K562 (cell line): ENCODE measurements at regions not wholly inside any gene's neighbourhood (a gene's known extent, or its start where the extent isn't known, plus 50 kb on each side); places are given as distances from the start of the nearest gene placed in this dataset.

Experiments
- ATAC-seq: fragments of 200-7000 bp; cut with Tn5 transposase; 3 replicates; pipeline ENCODE4 v1.9.1; 2020; ENCODE audit warnings: moderate library complexity
- BruUV-seq: library from RNA; stranded (reverse); fragments of 400-500 nt; replicated peaks from 2 replicates; lab custom pipeline; 2021; lab: Mats Ljungman, UMichigan
- CTCF ChIA-PET: fragments of 300-600 bp; formaldehyde crosslinking; extraction: SDS; loops from one replicate; lab custom pipeline; 2021; ENCODE audit warnings: low intra/inter-chr PET ratio; lab: Yijun Ruan, JAX
- POLR2A ChIA-PET: fragments of 300-600, 350-650 bp; sonication (Branson Sonifier 250); formaldehyde crosslinking; extraction: SDS; loops from one replicate; lab custom pipeline; 2021; ENCODE audit warnings: antibody characterized with exemption, inconsistent platforms; lab: Yijun Ruan, JAX
- DNase-seq, 4 experiments: peaks; one replicate each; pipeline versions ENCODE4 v3.0.0 to v3.0.0-alpha.2; 2011 to 2018; ENCODE audit warnings: low spot score in 3 of 4, mixed read lengths in 3 of 4; ENCODE audit errors: extremely low read depth in 1 of 4
- FAIRE-seq: peaks from 2 replicates; lab custom pipeline; 2011; peaks lifted over from hg19 to GRCh38; lab: Jason Lieb, UNC
- H2AFZ ChIP-seq: 2 replicates; pipeline ENCODE4 v1.6.0; 2011; ENCODE audit warnings: low read depth, low read length, control low read depth, inconsistent platforms
- H3K27ac ChIP-seq: fragments of 200-600 bp; 3 replicates; pipeline ENCODE4 v1.8.0; 2011; ENCODE audit warnings: low read depth, mild to moderate bottlenecking, control low read depth, inconsistent platforms, low read length, moderate library complexity, mixed read lengths; ENCODE audit errors: extremely low read depth
- H3K27me3 ChIP-seq, 2 experiments: fragments of 300-600 bp in 1 of 2; 2 replicates in 1 of 2; 3 replicates in 1 of 2; pipeline versions ENCODE4 v1.6.0 to v1.8.0; 2011; ENCODE audit warnings: inconsistent platforms in 2 of 2, low read length in 2 of 2, mild to moderate bottlenecking in 1 of 2, mixed read lengths in 1 of 2, moderate library complexity in 1 of 2; ENCODE audit not compliant: control insufficient read depth in 2 of 2, insufficient read depth in 2 of 2
- H3K36me3 ChIP-seq: fragments of 300-600 bp; 3 replicates; pipeline ENCODE4 v1.8.0; 2011; ENCODE audit warnings: mild to moderate bottlenecking, low read length, inconsistent platforms; ENCODE audit not compliant: control insufficient read depth, insufficient read depth
- H3K4me1 ChIP-seq, 2 experiments: fragments of 200-600 bp in 1 of 2; replicated peaks in 1 of 2; 2 replicates in 1 of 2; 3 replicates in 1 of 2; pipeline versions ENCODE4 v1.5.1 to v1.8.0; 2011; ENCODE audit warnings: inconsistent platforms in 2 of 2, low read length in 2 of 2, mild to moderate bottlenecking in 1 of 2, mixed read lengths in 1 of 2, moderate library complexity in 1 of 2; ENCODE audit not compliant: control insufficient read depth in 2 of 2, insufficient read depth in 2 of 2
- H3K4me2 ChIP-seq: 2 replicates; pipeline ENCODE4 v1.6.1; 2011; ENCODE audit warnings: low read length, control low read depth, inconsistent platforms, mixed read lengths; ENCODE audit not compliant: insufficient read depth
- H3K4me3 ChIP-seq: fragments of 200-600 bp; sonication (generic), shearing (Covaris generic); 2 replicates; pipeline ENCODE4 v1.5.1; 2016; ENCODE audit warnings: control low read depth, inconsistent platforms
- H3K79me2 ChIP-seq: fragments of 200-600 bp; 3 replicates; pipeline ENCODE4 v1.8.0; 2011; ENCODE audit warnings: low read length, inconsistent platforms; ENCODE audit not compliant: control insufficient read depth, insufficient read depth
- H3K9ac ChIP-seq, 2 experiments: 2 replicates each; pipeline versions ENCODE4 v1.6.0 to v1.6.1; 2011; ENCODE audit warnings: low read depth in 2 of 2, low read length in 2 of 2, control low read depth in 1 of 2, inconsistent platforms in 1 of 2, mild to moderate bottlenecking in 1 of 2, mixed read lengths in 1 of 2; ENCODE audit not compliant: insufficient read depth in 1 of 2
- H3K9me1 ChIP-seq: one replicate; pipeline ENCODE4 v1.6.0; 2011; ENCODE audit warnings: inconsistent platforms, mild to moderate bottlenecking, low read length, moderate library complexity; ENCODE audit not compliant: control insufficient read depth, insufficient read depth
- H3K9me3 ChIP-seq: replicated peaks from 2 replicates; pipeline ENCODE4 v1.5.1; 2011; ENCODE audit warnings: low read depth, low read length, inconsistent platforms; ENCODE audit not compliant: control insufficient read depth, insufficient read depth
- H4K20me1 ChIP-seq: replicated peaks from 2 replicates; pipeline ENCODE4 v1.6.1; 2011; ENCODE audit warnings: low read length, inconsistent platforms, mixed read lengths; ENCODE audit not compliant: control insufficient read depth, insufficient read depth
- FIP1L1 ChIP-seq: fragments of 200-400 bp; formaldehyde crosslinking; IDR thresholded peaks from 2 replicates; pipeline ENCODE4 v1.6.1; 2018; ENCODE audit warnings: mild to moderate bottlenecking, low read depth, low read length; ENCODE audit not compliant: poor library complexity, severe bottlenecking
- FOXK2 ChIP-seq, 2 experiments: fragments of 450-650 bp; IDR thresholded peaks in 1 of 2; conservative IDR thresholded peaks in 1 of 2; 2 replicates each; pipeline ENCODE4 v1.6.1; 2016; ENCODE audit warnings: low read depth in 2 of 2, mild to moderate bottlenecking in 1 of 2
- GATA2 ChIP-seq: sonication (generic); formaldehyde crosslinking; IDR thresholded peaks from 2 replicates; pipeline ENCODE4 v1.4.0; 2020; ENCODE audit warnings: mild to moderate bottlenecking, missing genetic modification reagents
- MECOM ChIP-seq: fragments of 250-450 bp; sonication (Bioruptor Pico); IDR thresholded peaks from 2 replicates; pipeline ENCODE4 v1.8.0; 2022; ENCODE audit warnings: inconsistent platforms
- NFYB ChIP-seq: IDR thresholded peaks from 2 replicates; pipeline ENCODE4 v1.6.1; 2011; ENCODE audit warnings: mild to moderate bottlenecking, moderate library complexity; ENCODE audit not compliant: insufficient read length; ENCODE audit errors: extremely low read depth
- NRF1 ChIP-seq, 2 experiments: fragments of 450-650 bp; IDR thresholded peaks in 1 of 2; conservative IDR thresholded peaks in 1 of 2; 2 replicates each; pipeline ENCODE4 v1.6.1; 2014; ENCODE audit warnings: mild to moderate bottlenecking in 2 of 2
- POLR2AphosphoS2 ChIP-seq: IDR thresholded peaks from 2 replicates; pipeline ENCODE4 v1.6.1; 2012; ENCODE audit warnings: low read length, improper control_type of control experiment
- POLR2AphosphoS5 ChIP-seq: IDR thresholded peaks from 2 replicates; pipeline ENCODE4 v1.6.1; 2011; ENCODE audit warnings: mild to moderate bottlenecking, low read depth, low read length, moderate library complexity; ENCODE audit not compliant: control insufficient read depth, insufficient read depth
- THRAP3 ChIP-seq: fragments of 450-650 bp; IDR thresholded peaks from 2 replicates; pipeline ENCODE4 v1.6.1; 2016; ENCODE audit warnings: mild to moderate bottlenecking, inconsistent platforms, borderline replicate concordance
- ZNF324 ChIP-seq: fragments of 250-450 bp; sonication (Bioruptor Pico); IDR thresholded peaks from 2 replicates; pipeline ENCODE4 v1.4.0; 2020; ENCODE audit warnings: mild to moderate bottlenecking
- ZNF589 ChIP-seq: fragments of 200-800 bp; sonication (Bioruptor generic); IDR thresholded peaks from 2 replicates; pipeline ENCODE4 v1.6.1; 2016; ENCODE audit warnings: low read depth, missing genetic modification characterization, missing compliant biosample characterization
- WGBS: fragments of 100-300 bp; shearing (Covaris generic); methylation state at CpG from one replicate; pipeline ENCODE4 v1.1.6; 2016; ENCODE audit warnings: low coverage, mixed read lengths; ENCODE audit not compliant: insufficient coverage; ENCODE audit errors: missing lambda C conversion rate; 5-methylcytosine and 5-hydroxymethylcytosine counted together
- in situ Hi-C: fragments of 300-500 bp; cut with MboI; formaldehyde crosslinking; loops from 4 replicates; pipeline ENCODE4 v1.15.0; 2018; ENCODE audit warnings: inconsistent platforms, mixed read lengths
- intact Hi-C: fragments of 100-400 bp; cut with micrococcal nuclease; formaldehyde crosslinking; loops from 2 replicates; pipeline ENCODE4 v1.14.2; 2022
- TF ChIP-seq, protein P1 (sequence below): fragments of 450-650 bp; formaldehyde crosslinking; IDR thresholded peaks from 2 replicates; pipeline ENCODE4 v1.4.0; 2022; ENCODE audit warnings: missing genetic modification characterization
- TF ChIP-seq, protein P2 (sequence below): fragments of 200-800 bp; sonication (Bioruptor generic); IDR thresholded peaks from 2 replicates; pipeline ENCODE4 v1.6.1; 2017; ENCODE audit warnings: missing genetic modification characterization, missing compliant biosample characterization
- TF ChIP-seq, protein P3 (sequence below): fragments of 450-650 bp; IDR thresholded peaks from 2 replicates; pipeline ENCODE4 v1.6.1; 2016; ENCODE audit warnings: low read depth, mild to moderate bottlenecking, moderate library complexity
- TF ChIP-seq, protein P4 (sequence below): fragments of 250-450 bp; sonication (Bioruptor Pico); IDR thresholded peaks from 2 replicates; pipeline ENCODE4 v1.4.0; 2020

DNA sequence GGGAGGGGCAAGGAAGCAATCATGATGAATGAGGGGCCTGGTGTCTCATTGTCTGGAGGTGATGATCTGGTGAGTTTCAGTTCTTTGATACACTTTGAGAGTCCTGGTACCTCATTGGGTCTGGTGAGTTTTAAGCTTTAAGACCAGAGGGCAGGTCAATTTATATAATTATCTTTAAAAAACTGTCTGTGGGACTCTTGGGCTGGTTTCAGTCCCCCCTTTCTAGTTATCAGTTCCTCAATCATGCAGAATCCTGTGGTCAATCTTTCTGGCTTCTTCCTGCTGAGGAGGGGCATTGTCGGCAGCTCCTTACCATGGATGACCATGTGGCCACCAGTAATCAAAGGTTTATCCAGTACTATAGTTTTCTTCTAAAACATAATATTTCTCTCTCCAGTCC lies 789.1 kb downstream of the PCDH18 start:
- in situ Hi-C loops (no loop called here), intact Hi-C loops (no loop called here)
- 7% methylated on average over 1 of the region's 1 CpG for WGBS
- H3K36me3 ChIP-seq: no peaks in the 10 kb centered on the region
- no peaks in the 10 kb centered on the region for H3K9me3 ChIP-seq
- BruUV-seq: no TSS peak
- CTCF ChIA-PET: no interaction called here
- H4K20me1 ChIP-seq: no peaks in the 10 kb centered on the region
- H3K9me1 ChIP-seq: no peaks in the 10 kb centered on the region
- no peak for DNase-seq
- H3K27me3 ChIP-seq: no peaks in the 10 kb centered on the region
- H3K27ac ChIP-seq: no peak overlapping the region
- H3K9ac ChIP-seq: no peak overlapping the region
- H3K4me1 ChIP-seq: no peaks in the 10 kb centered on the region
- FAIRE-seq: no peak
- ATAC-seq: no peak
- TF ChIP-seq THRAP3: no peak
- TF ChIP-seq FIP1L1: no peak
- no peak for TF ChIP-seq POLR2AphosphoS2
- TF ChIP-seq, protein P1, sequence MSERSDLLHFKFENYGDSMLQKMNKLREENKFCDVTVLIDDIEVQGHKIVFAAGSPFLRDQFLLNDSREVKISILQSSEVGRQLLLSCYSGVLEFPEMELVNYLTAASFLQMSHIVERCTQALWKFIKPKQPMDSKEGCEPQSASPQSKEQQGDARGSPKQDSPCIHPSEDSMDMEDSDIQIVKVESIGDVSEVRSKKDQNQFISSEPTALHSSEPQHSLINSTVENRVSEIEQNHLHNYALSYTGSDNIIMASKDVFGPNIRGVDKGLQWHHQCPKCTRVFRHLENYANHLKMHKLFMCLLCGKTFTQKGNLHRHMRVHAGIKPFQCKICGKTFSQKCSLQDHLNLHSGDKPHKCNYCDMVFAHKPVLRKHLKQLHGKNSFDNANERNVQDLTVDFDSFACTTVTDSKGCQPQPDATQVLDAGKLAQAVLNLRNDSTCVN (CRISPR knock-in tag): no peak
- TF ChIP-seq ZNF589 (CRISPR knock-in tag): no peak
- no peak for TF ChIP-seq POLR2AphosphoS5
- no peak for TF ChIP-seq NFYB
- TF ChIP-seq ZNF324 (CRISPR knock-in tag): no peak
- TF ChIP-seq, protein P2, sequence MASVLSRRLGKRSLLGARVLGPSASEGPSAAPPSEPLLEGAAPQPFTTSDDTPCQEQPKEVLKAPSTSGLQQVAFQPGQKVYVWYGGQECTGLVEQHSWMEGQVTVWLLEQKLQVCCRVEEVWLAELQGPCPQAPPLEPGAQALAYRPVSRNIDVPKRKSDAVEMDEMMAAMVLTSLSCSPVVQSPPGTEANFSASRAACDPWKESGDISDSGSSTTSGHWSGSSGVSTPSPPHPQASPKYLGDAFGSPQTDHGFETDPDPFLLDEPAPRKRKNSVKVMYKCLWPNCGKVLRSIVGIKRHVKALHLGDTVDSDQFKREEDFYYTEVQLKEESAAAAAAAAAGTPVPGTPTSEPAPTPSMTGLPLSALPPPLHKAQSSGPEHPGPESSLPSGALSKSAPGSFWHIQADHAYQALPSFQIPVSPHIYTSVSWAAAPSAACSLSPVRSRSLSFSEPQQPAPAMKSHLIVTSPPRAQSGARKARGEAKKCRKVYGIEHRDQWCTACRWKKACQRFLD: no peak
- TF ChIP-seq, protein P3, sequence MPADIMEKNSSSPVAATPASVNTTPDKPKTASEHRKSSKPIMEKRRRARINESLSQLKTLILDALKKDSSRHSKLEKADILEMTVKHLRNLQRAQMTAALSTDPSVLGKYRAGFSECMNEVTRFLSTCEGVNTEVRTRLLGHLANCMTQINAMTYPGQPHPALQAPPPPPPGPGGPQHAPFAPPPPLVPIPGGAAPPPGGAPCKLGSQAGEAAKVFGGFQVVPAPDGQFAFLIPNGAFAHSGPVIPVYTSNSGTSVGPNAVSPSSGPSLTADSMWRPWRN: no peak
- no peak for TF ChIP-seq GATA2 (CRISPR knock-in tag)
- TF ChIP-seq FOXK2 (conservative IDR thresholded peaks at IDR 0.05 in 1 of 2, IDR thresholded peaks at IDR 0.05 in 1 of 2; ENCODE audit: low read depth in 2 of 2): no peak
- TF ChIP-seq NRF1 (conservative IDR thresholded peaks at IDR 0.05 in 1 of 2, IDR thresholded peaks at IDR 0.05 in 1 of 2): no peak
- TF ChIP-seq, protein P4, sequence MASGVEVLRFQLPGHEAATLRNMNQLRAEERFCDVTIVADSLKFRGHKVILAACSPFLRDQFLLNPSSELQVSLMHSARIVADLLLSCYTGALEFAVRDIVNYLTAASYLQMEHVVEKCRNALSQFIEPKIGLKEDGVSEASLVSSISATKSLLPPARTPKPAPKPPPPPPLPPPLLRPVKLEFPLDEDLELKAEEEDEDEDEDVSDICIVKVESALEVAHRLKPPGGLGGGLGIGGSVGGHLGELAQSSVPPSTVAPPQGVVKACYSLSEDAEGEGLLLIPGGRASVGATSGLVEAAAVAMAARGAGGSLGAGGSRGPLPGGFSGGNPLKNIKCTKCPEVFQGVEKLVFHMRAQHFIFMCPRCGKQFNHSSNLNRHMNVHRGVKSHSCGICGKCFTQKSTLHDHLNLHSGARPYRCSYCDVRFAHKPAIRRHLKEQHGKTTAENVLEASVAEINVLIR (CRISPR knock-in tag): no peak
- TF ChIP-seq MECOM (CRISPR knock-in tag): no peak
- no peak overlapping the region for H2AFZ ChIP-seq
- H3K4me2 ChIP-seq: no peak overlapping the region
- H3K4me3 ChIP-seq: no peak overlapping the region
- POLR2A ChIA-PET: no interaction called here
- no peaks in the 10 kb centered on the region for H3K79me2 ChIP-seq
